Glutamatergic neuron (in vitro differentiated cells): ENCODE measurements at regions not wholly inside any gene's neighbourhood (a gene's known extent, or its start where the extent isn't known, plus 50 kb on each side); places are given as distances from the start of the nearest gene placed in this dataset.

Experiments
- DNase-seq: peaks from one replicate; pipeline ENCODE4 v3.0.0; 2022
- H3K27ac Mint-ChIP-seq: one replicate; pipeline ENCODE4 v1.8.0; 2020; ENCODE audit warnings: mild to moderate bottlenecking, mixed read lengths, inconsistent platforms; ENCODE audit not compliant: unreplicated experiment
- H3K27me3 Mint-ChIP-seq: one replicate; pipeline ENCODE4 v1.8.0; 2020; ENCODE audit warnings: mild to moderate bottlenecking, moderate library complexity, mixed read lengths, inconsistent platforms; ENCODE audit not compliant: unreplicated experiment
- H3K36me3 Mint-ChIP-seq: one replicate; pipeline ENCODE4 v1.8.0; 2020; ENCODE audit warnings: mild to moderate bottlenecking, mixed read lengths, inconsistent platforms; ENCODE audit not compliant: unreplicated experiment
- H3K4me1 Mint-ChIP-seq: one replicate; pipeline ENCODE4 v1.8.0; 2020; ENCODE audit warnings: mild to moderate bottlenecking, low read depth, mixed read lengths, inconsistent platforms; ENCODE audit not compliant: unreplicated experiment
- H3K4me3 Mint-ChIP-seq: one replicate; pipeline ENCODE4 v1.8.0; 2020; ENCODE audit warnings: mild to moderate bottlenecking, mixed read lengths, inconsistent platforms; ENCODE audit not compliant: unreplicated experiment
- H3K9me3 Mint-ChIP-seq: one replicate; pipeline ENCODE4 v1.8.0; 2020; ENCODE audit warnings: mild to moderate bottlenecking, moderate library complexity, mixed read lengths, inconsistent platforms; ENCODE audit not compliant: unreplicated experiment
- TF ChIP-seq, protein P1 (sequence below): fragments of 200-600 bp; sonication (generic); IDR thresholded peaks from one replicate; pipeline ENCODE4 v1.5.0; 2021; ENCODE audit not compliant: partially characterized antibody, unreplicated experiment

DNA sequence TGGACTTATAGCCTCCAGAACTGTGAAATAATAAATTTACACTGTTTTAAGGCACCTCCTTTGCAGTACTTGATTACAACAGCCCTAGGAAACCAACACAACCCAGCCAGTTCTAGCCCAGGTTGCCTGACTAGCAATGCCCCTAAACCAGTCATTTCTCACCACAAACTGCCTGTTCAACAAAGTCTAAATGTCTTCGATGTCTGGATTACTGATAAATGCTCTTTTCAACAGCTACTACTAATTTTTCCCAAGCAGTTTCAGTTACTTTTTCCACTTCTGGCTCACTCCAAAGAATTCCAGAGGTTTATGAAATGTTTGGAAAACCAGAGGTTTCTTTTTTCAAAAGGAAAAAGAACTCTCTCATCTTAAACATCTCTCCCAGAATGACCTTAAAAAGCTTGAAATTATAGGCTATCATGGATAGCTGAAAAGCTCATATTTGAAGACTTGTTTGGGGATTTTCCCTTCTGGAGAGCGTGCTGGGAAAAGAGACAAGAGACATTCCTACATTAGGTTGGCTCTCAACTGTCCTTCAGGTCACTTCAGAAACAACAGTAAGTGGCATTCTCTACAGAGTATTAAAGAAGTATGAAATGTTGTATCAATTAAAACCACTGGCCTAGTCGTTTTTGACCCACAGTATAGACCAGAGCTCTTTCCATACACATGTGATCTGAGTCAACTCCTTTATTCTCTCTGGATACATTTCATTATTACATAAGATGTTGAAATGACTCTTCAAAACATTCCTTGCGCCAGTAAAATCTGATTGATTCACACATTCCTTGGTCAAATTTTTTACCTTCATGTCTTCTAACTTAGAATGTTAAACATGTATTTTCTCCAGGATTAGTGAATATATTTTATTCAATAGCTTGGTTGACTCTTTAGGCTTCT, 265.9 kb downstream of the COL12A1 start:
- H3K27me3 Mint-ChIP-seq: no peaks in the 10 kb centered on the region

DNA sequence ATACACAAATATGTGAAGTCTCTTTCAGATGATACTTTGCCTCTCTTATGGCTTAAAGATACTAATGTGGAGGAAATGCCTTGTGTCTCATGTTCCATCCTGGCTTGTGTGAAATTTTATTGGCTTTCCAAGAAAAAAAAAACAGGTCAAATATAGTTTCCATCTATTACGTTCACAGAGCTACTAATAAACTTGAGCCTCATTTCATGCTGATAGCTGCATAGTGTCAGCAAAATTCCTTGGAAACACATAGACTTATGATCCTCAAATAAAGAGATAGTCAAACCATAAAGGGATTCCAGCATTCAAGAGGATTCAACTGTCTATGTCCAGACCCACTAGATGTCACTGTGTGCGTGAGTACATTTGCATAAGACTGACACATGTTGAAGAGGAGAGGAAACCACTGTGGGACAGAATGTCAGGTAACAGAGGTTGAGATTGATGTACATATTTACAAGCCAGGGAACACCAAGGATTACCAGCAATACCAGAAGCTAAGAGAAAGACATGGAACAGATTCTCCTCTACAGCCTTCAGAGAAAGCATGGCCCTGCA, 266.6 kb downstream of the COL12A1 start:
- Mint-ChIP-seq H3K36me3 (no peaks in the 10 kb centered on the region), H3K27me3 (no peaks in the 10 kb centered on the region), H3K4me3 (no peak overlapping the region), H3K27ac (no peak overlapping the region), H3K9me3 (no peaks in the 10 kb centered on the region), H3K4me1 (no peaks in the 10 kb centered on the region)
- TF ChIP-seq, protein P1, sequence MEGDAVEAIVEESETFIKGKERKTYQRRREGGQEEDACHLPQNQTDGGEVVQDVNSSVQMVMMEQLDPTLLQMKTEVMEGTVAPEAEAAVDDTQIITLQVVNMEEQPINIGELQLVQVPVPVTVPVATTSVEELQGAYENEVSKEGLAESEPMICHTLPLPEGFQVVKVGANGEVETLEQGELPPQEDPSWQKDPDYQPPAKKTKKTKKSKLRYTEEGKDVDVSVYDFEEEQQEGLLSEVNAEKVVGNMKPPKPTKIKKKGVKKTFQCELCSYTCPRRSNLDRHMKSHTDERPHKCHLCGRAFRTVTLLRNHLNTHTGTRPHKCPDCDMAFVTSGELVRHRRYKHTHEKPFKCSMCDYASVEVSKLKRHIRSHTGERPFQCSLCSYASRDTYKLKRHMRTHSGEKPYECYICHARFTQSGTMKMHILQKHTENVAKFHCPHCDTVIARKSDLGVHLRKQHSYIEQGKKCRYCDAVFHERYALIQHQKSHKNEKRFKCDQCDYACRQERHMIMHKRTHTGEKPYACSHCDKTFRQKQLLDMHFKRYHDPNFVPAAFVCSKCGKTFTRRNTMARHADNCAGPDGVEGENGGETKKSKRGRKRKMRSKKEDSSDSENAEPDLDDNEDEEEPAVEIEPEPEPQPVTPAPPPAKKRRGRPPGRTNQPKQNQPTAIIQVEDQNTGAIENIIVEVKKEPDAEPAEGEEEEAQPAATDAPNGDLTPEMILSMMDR: no peak
- no peak for DNase-seq

More for the DNA sequence above, 265.9 kb downstream of the COL12A1 start:
- H3K4me1 Mint-ChIP-seq: no peaks in the 10 kb centered on the region
- H3K4me3 Mint-ChIP-seq: no peak overlapping the region
- no peak overlapping the region for H3K27ac Mint-ChIP-seq
- no peaks in the 10 kb centered on the region for H3K9me3 Mint-ChIP-seq
- no peaks in the 10 kb centered on the region for H3K36me3 Mint-ChIP-seq
- no peak for DNase-seq
- TF ChIP-seq, protein P1: no peak

DNA sequence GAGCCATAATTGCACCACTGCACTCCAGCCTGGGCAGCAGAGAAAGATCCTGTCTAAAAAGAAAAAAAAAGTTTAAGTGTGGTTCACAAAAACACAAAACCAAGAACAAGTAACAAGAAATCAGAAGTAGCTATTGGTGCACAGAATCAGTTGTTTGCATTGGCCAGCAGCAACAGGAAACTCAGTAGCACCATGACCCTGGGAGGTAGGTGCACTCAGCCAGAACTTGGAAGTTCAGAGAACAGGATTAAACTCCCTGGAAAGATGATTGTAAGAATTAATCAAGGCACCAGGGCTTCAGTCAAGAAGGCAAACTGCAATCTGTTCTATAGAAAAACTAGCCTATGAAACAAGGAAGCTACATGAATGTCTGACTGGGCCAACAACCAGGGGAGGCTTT, 267.9 kb downstream of the COL12A1 start:
- no peaks in the 10 kb centered on the region for H3K27me3 Mint-ChIP-seq
- no peak overlapping the region for H3K4me3 Mint-ChIP-seq
- no peaks in the 10 kb centered on the region for H3K36me3 Mint-ChIP-seq
- H3K9me3 Mint-ChIP-seq: no peaks in the 10 kb centered on the region
- TF ChIP-seq, protein P1: no peak
- no peaks in the 10 kb centered on the region for H3K4me1 Mint-ChIP-seq
- no peak overlapping the region for H3K27ac Mint-ChIP-seq
- no peak for DNase-seq

DNA sequence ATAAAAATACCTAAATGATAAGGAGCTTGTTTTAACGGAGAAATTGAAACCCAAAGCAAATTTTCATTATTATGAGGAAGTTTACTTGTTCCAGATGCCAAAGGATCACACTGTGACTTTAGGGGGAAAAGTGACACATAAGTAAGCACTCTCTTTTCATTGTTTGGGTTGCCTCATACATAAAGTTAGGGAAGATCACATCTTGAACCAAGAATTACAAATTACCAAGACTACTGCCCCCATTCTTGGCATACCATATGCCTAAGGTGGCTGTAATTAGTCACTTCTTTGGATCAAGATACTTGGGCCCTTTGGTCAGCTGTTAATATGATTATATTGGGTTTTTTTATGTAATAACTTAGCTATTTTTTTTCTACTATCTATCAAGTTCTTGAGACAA, 269.0 kb downstream of the COL12A1 start:
- TF ChIP-seq, protein P1: no peak
- Mint-ChIP-seq H3K9me3 (no peaks in the 10 kb centered on the region), H3K4me1 (peaks cover 2% of the 10 kb centered on the region), H3K27ac (no peak overlapping the region), H3K27me3 (no peaks in the 10 kb centered on the region), H3K4me3 (no peak overlapping the region), H3K36me3 (no peaks in the 10 kb centered on the region)
- DNase-seq: no peak
